Karpas-422 (cell line): ENCODE measurements at regions not wholly inside any gene's neighbourhood (a gene's known extent, or its start where the extent isn't known, plus 50 kb on each side); places are given as distances from the start of the nearest gene placed in this dataset.
"Not testable (repeated sequence)": the region's sequence is repeated elsewhere in the genome, so short reads cannot be mapped to it uniquely, and the experiment has no call there.

Experiments
- DNase-seq: peaks from one replicate; pipeline ENCODE4 v3.0.0-alpha.2; 2015
- H2AFZ ChIP-seq: fragments of 200-600 bp; sonication (generic); 2 replicates; pipeline ENCODE4 v1.6.1; 2014; ENCODE audit warnings: antibody characterized with exemption, low read length, mixed read lengths
- H3K27ac ChIP-seq: fragments of 200-600 bp; sonication (generic); 2 replicates; pipeline ENCODE4 v1.5.1; 2014; ENCODE audit warnings: mild to moderate bottlenecking, low read length, moderate library complexity
- H3K27me3 ChIP-seq: fragments of 200-600 bp; sonication (generic); 2 replicates; pipeline ENCODE4 v1.6.1; 2014; ENCODE audit warnings: low read length, mixed read lengths
- H3K36me3 ChIP-seq: fragments of 200-600 bp; sonication (generic); 2 replicates; pipeline ENCODE4 v1.6.1; 2014; ENCODE audit warnings: low read length, mixed read lengths; ENCODE audit not compliant: insufficient read depth
- H3K4me1 ChIP-seq: fragments of 200-600 bp; sonication (generic); 2 replicates; pipeline ENCODE4 v1.6.1; 2014; ENCODE audit warnings: mild to moderate bottlenecking, low read length, mixed read lengths
- H3K4me2 ChIP-seq: fragments of 200-600 bp; sonication (generic); 2 replicates; pipeline ENCODE4 v1.6.1; 2014; ENCODE audit warnings: low read length, low read depth, mild to moderate bottlenecking; ENCODE audit not compliant: poor library complexity, severe bottlenecking
- H3K4me3 ChIP-seq: fragments of 200-600 bp; sonication (generic); 2 replicates; pipeline ENCODE4 v1.5.1; 2014; ENCODE audit warnings: mild to moderate bottlenecking, antibody characterized with exemption, low read length, mixed read lengths
- H3K79me2 ChIP-seq: fragments of 200-600 bp; sonication (generic); 2 replicates; pipeline ENCODE4 v1.6.1; 2014; ENCODE audit warnings: mild to moderate bottlenecking, low read length, mixed read lengths
- H3K9ac ChIP-seq: fragments of 200-600 bp; sonication (generic); 2 replicates; pipeline ENCODE4 v1.6.0; 2014; ENCODE audit warnings: low read length
- H3K9me2 ChIP-seq: fragments of 200-600 bp; sonication (generic), shearing (Covaris generic); replicated peaks from 2 replicates; pipeline ENCODE4 v1.6.0; 2014; ENCODE audit warnings: mild to moderate bottlenecking, low read length, moderate library complexity; ENCODE audit not compliant: insufficient read depth
- H3K9me3 ChIP-seq: fragments of 300-700, 200-600 bp; sonication (generic); 2 replicates; pipeline ENCODE4 v1.6.1; 2014; ENCODE audit warnings: low read length, mixed read lengths
- H4K20me1 ChIP-seq: fragments of 200-600 bp; sonication (generic); 2 replicates; pipeline ENCODE4 v1.6.1; 2014; ENCODE audit warnings: mild to moderate bottlenecking, antibody characterized with exemption, low read length, low read depth; ENCODE audit not compliant: insufficient read depth

DNA sequence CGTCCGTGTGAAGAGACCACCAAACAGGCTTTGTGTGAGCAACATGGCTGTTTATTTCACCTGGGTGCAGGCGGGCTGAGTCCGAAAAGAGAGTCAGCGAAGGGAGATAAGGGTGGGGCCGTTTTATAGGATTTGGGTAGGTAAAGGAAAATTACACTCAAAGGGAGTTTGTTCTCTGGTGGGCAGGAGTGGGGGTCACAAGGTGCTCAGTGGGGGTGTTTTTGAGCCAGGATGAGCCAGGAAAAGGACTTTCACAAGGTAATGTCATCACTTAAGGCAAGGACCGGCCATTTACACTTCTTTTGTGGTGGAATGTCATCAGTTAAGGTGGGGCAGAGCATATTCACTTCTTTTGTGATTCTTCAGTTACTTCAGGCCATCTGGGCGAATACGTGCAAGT lies 488.7 kb upstream of the ZP4 start:
- H3K79me2 ChIP-seq, H3K4me1 ChIP-seq, H3K4me3 ChIP-seq, H3K36me3 ChIP-seq, H3K9ac ChIP-seq, DNase-seq, H3K27ac ChIP-seq, H3K4me2 ChIP-seq, H3K27me3 ChIP-seq, H2AFZ ChIP-seq, H4K20me1 ChIP-seq, H3K9me2 ChIP-seq: not testable (repeated sequence)
- H3K9me3 ChIP-seq = peaks cover 20% of the 10 kb centered on the region

DNA sequence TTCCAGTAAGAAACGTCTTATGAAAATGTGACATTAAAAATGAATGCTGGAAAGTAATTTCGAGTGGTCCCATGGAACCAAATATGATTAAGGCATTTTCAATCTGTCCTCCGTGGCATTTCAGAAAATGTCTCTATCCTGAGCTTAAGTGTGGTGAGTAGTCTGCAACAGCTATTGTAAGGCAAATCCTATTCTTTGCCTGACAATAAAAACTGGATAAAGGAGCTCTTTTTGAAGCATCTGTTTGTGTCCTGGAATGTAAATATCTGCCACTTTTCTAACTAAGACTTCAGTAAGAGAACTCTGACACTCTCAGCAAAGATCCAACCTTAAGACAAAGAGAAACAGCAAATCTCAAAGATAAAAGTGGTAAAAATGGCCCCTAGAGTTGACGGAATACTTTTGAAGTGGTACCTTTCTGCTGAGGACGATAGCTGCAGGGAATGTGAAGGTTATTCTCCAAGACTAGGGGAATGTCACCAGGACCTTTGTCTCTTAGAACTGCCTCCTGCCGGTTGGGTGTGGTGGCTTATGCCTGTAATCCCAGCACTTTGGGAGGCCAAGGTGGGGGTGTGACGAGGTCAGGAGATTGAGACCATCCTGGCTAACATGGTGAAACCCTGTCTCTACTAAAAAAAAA lies 486.7 kb upstream of the ZP4 start:
- H3K4me2 ChIP-seq = no peak overlapping the region
- H3K9me2 ChIP-seq = no peaks in the 10 kb centered on the region
- H3K27ac ChIP-seq = no peak overlapping the region
- H2AFZ ChIP-seq = no peak overlapping the region
- H3K36me3 ChIP-seq = no peaks in the 10 kb centered on the region
- H4K20me1 ChIP-seq = no peaks in the 10 kb centered on the region
- no peaks in the 10 kb centered on the region for H3K79me2 ChIP-seq
- H3K9me3 ChIP-seq = peaks cover 13% of the 10 kb centered on the region
- no peak for DNase-seq
- H3K4me1 ChIP-seq = no peaks in the 10 kb centered on the region
- H3K9ac ChIP-seq = no peak overlapping the region
- no peak overlapping the region for H3K4me3 ChIP-seq
- H3K27me3 ChIP-seq = no peaks in the 10 kb centered on the region

DNA sequence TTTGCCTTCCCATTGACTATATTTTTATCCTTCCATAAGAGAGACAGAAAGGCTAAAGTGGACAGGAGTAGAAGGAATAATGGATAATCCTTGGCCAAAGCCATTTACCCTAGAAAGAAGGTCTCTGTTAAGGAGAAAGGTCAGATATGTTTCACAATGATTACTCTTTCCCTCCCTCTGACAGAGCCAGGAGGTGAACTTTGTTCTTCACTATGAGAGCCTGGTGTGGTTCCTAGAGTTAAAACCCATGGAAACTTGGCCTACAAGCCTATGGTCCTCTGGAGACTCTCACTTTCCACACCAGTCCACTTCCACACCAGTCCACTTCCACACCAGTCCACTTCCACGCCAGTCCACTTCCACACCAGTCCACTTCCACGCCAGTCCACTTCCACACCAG lies 479.9 kb upstream of the ZP4 start:
- H3K9ac ChIP-seq = no peak overlapping the region
- no peak overlapping the region for H3K4me2 ChIP-seq
- no peak for DNase-seq
- no peaks in the 10 kb centered on the region for H3K36me3 ChIP-seq
- H3K9me3 ChIP-seq = peaks cover 13% of the 10 kb centered on the region
- no peaks in the 10 kb centered on the region for H3K79me2 ChIP-seq
- no peak overlapping the region for H3K27ac ChIP-seq
- H4K20me1 ChIP-seq = no peaks in the 10 kb centered on the region
- no peak overlapping the region for H3K4me3 ChIP-seq
- H3K4me1 ChIP-seq = no peaks in the 10 kb centered on the region
- no peaks in the 10 kb centered on the region for H3K9me2 ChIP-seq
- no peak overlapping the region for H2AFZ ChIP-seq
- no peaks in the 10 kb centered on the region for H3K27me3 ChIP-seq

DNA sequence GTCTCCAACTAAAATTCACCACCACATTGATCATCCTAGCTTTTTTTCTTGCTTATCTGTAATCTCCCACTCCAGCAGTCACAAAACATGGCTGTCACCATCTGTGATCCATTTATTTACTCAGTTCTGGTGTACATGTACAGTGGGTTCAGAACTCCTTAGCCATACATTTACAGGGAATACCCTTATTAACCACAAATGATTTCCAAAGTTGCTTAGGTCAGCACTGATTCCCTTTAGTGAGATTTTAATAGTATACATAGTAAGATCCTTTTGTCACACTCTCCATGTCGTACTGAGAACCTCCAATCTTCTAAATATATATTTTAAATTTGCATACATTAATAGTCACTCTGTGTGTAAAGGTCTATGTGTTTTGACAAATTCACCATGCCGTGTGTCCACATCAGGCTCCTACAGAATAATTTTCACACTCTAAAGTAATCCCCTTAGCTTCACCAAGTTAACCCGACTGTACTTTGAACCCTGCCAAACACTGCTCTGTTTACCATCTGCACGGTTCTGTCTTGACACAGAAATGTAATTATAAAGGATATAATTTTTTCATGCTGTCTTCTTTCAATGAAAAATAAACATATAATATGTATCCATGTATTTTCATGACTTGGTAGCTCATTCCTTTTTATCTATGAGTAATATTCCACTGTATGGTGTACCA lies 473.6 kb upstream of the ZP4 start:
- H3K9ac ChIP-seq = no peak overlapping the region
- no peak overlapping the region for H3K4me3 ChIP-seq
- no peaks in the 10 kb centered on the region for H3K36me3 ChIP-seq
- no peaks in the 10 kb centered on the region for H3K27me3 ChIP-seq
- no peak overlapping the region for H2AFZ ChIP-seq
- H3K9me2 ChIP-seq = no peaks in the 10 kb centered on the region
- no peak overlapping the region for H3K4me2 ChIP-seq
- H3K4me1 ChIP-seq = no peaks in the 10 kb centered on the region
- H3K79me2 ChIP-seq = no peaks in the 10 kb centered on the region
- no peak overlapping the region for H3K27ac ChIP-seq
- no peaks in the 10 kb centered on the region for H4K20me1 ChIP-seq
- H3K9me3 ChIP-seq = peaks cover 19% of the 10 kb centered on the region
- DNase-seq = no peak

DNA sequence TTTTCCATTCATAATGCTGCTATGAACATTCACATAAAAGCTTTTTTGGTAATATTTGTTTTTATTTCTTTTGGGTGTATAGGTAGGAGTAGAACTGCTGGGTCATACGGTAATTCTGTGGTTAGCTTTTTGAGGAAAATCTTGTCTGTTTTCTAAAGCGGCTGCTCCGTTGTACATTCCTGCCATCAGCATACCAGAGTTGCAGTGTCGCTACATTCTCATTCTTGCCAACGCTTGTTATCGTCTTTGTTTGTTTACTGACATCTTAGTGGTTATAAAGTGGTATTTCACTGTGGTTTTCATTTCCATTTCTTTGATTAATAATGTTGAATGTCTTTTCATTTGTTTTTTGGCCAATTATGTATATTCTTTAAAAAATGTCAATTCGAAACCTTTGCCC lies 469.8 kb upstream of the ZP4 start:
- H3K27me3 ChIP-seq = no peaks in the 10 kb centered on the region
- H3K4me1 ChIP-seq = no peaks in the 10 kb centered on the region
- DNase-seq = no peak
- no peaks in the 10 kb centered on the region for H3K36me3 ChIP-seq
- no peak overlapping the region for H3K27ac ChIP-seq
- H3K9me3 ChIP-seq = peaks cover 9% of the 10 kb centered on the region
- H3K9me2 ChIP-seq = no peaks in the 10 kb centered on the region
- H2AFZ ChIP-seq = no peak overlapping the region
- no peak overlapping the region for H3K4me3 ChIP-seq
- no peak overlapping the region for H3K9ac ChIP-seq
- no peaks in the 10 kb centered on the region for H3K79me2 ChIP-seq
- H4K20me1 ChIP-seq = no peaks in the 10 kb centered on the region
- no peak overlapping the region for H3K4me2 ChIP-seq

DNA sequence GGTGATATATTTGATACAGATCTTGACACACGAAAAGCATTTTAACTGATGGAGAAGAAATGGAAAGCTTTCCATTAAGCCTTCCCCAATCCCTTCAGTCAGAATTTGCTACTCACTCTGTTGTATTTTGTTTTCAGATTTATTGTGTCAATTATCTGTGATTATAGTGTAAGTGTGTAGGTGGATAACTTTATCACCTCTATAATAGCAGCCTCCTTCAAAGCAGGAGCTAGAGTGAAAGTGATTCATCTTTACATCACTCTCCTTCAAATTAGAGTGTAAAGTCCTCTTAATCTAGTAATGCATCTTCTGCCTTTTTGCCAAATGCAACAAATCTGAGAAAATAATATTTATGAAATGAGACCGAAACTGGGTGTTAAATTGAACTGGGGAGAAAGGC lies 459.7 kb upstream of the ZP4 start:
- no peaks in the 10 kb centered on the region for H3K9me2 ChIP-seq
- H3K27me3 ChIP-seq = no peaks in the 10 kb centered on the region
- H2AFZ ChIP-seq = no peak overlapping the region
- peaks cover 16% of the 10 kb centered on the region; the same call in 1 of the 2 replicates for H3K9me3 ChIP-seq
- no peak for DNase-seq
- H3K36me3 ChIP-seq = no peaks in the 10 kb centered on the region
- H3K4me1 ChIP-seq = no peaks in the 10 kb centered on the region
- H3K27ac ChIP-seq = no peak overlapping the region
- H4K20me1 ChIP-seq = no peaks in the 10 kb centered on the region
- H3K4me2 ChIP-seq = no peak overlapping the region
- no peaks in the 10 kb centered on the region for H3K79me2 ChIP-seq
- H3K4me3 ChIP-seq = no peak overlapping the region
- no peak overlapping the region for H3K9ac ChIP-seq

DNA sequence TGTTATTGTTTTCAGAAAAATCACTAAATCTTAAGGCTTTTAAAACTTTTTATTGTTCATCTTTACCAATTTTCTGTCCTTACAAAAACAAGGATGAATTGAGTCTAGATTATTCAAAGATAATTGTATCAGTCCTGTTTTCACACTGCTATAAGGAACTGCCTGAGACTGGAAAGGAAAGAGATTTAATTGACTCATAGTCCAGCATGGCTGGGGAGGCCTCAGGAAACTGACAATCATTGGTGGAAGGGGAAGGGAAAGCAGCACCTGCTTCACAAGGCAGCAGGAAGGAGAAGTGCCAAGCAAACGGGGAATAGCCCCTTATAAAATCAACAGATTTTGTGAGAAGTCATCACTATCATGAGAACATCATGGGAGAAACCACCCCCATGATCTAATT lies 455.6 kb upstream of the ZP4 start:
- no peaks in the 10 kb centered on the region for H3K27me3 ChIP-seq
- H3K27ac ChIP-seq = no peak overlapping the region
- no peaks in the 10 kb centered on the region for H3K9me2 ChIP-seq
- H2AFZ ChIP-seq = no peak overlapping the region
- H3K4me3 ChIP-seq = no peak overlapping the region
- H3K9ac ChIP-seq = no peak overlapping the region
- H4K20me1 ChIP-seq = no peaks in the 10 kb centered on the region
- H3K4me1 ChIP-seq = no peaks in the 10 kb centered on the region
- no peaks in the 10 kb centered on the region for H3K79me2 ChIP-seq
- no peaks in the 10 kb centered on the region for H3K36me3 ChIP-seq
- peaks cover 21% of the 10 kb centered on the region for H3K9me3 ChIP-seq
- DNase-seq = no peak
- no peak overlapping the region for H3K4me2 ChIP-seq

DNA sequence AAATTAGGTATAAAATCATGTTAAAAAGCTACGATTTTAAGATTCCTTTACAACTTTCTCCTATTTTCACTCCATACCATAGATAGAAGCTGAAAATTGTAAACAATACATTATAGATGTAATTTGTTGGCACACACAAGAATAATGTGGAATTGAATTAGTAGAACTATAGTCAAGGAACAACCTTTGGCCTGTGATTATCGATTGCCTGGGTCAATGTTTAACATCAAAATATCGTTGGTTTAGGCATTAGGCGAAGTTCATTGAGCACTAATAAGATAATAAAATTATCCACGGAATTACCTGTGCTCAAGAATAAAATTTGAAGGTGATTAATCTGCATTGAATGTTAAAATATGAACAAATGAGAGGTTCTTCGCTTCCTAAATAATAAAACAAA lies 455.1 kb upstream of the ZP4 start:
- H3K9me3 ChIP-seq = peaks cover 17% of the 10 kb centered on the region
- no peaks in the 10 kb centered on the region for H3K79me2 ChIP-seq
- no peaks in the 10 kb centered on the region for H3K4me1 ChIP-seq
- H3K4me3 ChIP-seq = no peak overlapping the region
- H4K20me1 ChIP-seq = no peaks in the 10 kb centered on the region
- no peaks in the 10 kb centered on the region for H3K27me3 ChIP-seq
- no peak overlapping the region for H2AFZ ChIP-seq
- no peak overlapping the region for H3K4me2 ChIP-seq
- no peak overlapping the region for H3K9ac ChIP-seq
- no peaks in the 10 kb centered on the region for H3K36me3 ChIP-seq
- H3K9me2 ChIP-seq = no peaks in the 10 kb centered on the region
- H3K27ac ChIP-seq = no peak overlapping the region
- DNase-seq = no peak
